Osteocyte (in vitro differentiated cells): ENCODE measurements at regions not wholly inside any gene's neighbourhood (a gene's known extent, or its start where the extent isn't known, plus 50 kb on each side); places are given as distances from the start of the nearest gene placed in this dataset.

Source experiments
- DNase-seq: peaks from one replicate; pipeline ENCODE4 v3.0.0; 2021; ENCODE audit warnings: mixed read lengths; ENCODE audit not compliant: unreplicated experiment; ENCODE audit errors: extremely low spot score
- H3K27ac Mint-ChIP-seq: one replicate; pipeline ENCODE4 v1.8.0; 2021; ENCODE audit warnings: mild to moderate bottlenecking, mixed read lengths; ENCODE audit not compliant: unreplicated experiment
- H3K27me3 Mint-ChIP-seq: one replicate; pipeline ENCODE4 v1.8.0; 2021; ENCODE audit warnings: mixed read lengths; ENCODE audit not compliant: unreplicated experiment
- H3K36me3 Mint-ChIP-seq: one replicate; pipeline ENCODE4 v1.8.0; 2021; ENCODE audit warnings: mixed read lengths; ENCODE audit not compliant: unreplicated experiment
- H3K4me1 Mint-ChIP-seq: one replicate; pipeline ENCODE4 v1.8.0; 2021; ENCODE audit warnings: mixed read lengths; ENCODE audit not compliant: unreplicated experiment
- H3K4me3 Mint-ChIP-seq: one replicate; pipeline ENCODE4 v1.8.0; 2021; ENCODE audit warnings: mild to moderate bottlenecking, moderate library complexity, mixed read lengths; ENCODE audit not compliant: unreplicated experiment
- H3K9me3 Mint-ChIP-seq: one replicate; pipeline ENCODE4 v1.8.0; 2021; ENCODE audit warnings: mixed read lengths; ENCODE audit not compliant: unreplicated experiment
- CTCF ChIP-seq: fragments of 200-600 bp; sonication (generic); IDR thresholded peaks from 2 replicates; pipeline ENCODE4 v1.5.0; 2021; ENCODE audit warnings: antibody characterized with exemption, mild to moderate bottlenecking, moderate library complexity

- Mint-ChIP-seq H3K4me1 (peaks cover 10% of the 10 kb centered on the region), H3K9me3 (no peaks in the 10 kb centered on the region), H3K27me3 (no peaks in the 10 kb centered on the region)
Observed at GRCh38 chr16:86932130-86932982, 354.0 kb downstream of the FOXL1 start.

DNA sequence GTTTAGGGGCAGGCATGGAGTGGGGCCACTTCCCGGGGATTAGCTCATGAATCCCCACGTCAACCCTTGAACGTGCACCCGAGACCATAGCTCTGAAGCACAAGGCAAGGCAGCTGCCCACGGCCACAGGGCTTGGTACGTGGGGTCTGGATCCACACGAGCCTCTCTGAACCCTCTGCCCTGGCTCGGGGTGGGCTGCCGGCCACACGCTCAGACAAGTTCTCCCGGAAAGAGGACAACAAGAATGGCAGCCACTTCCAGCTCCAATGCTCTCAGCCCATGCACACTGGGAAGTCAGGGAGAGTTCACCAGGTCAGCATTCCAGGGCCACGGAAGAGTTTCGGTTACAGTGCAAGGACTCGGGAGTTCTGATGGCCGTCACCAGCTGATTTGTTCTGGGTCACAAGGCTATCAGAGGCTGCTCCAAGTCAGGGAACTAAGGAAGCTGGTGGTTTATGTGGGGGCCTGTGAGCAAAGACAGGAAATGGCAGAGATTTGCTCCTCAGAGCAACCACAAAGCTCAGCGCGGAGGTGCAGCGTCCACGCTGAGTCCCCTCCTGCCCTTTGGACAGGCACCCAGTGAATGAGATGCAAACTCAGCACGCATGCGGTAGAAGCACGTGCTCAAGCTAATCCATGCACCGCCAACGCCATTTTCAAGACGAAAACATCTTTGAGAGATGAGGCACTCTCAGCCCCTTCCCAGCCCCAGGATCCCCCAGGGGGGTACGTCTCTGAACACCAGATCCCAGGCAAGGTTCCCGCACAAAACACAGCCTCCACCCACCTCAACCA, 356.4 kb downstream of the FOXL1 start:
- DNase-seq, result no peak
- no peak for TF ChIP-seq CTCF
- Mint-ChIP-seq H3K4me3 (no peak overlapping the region), H3K27ac (no peak overlapping the region), H3K9me3 (no peaks in the 10 kb centered on the region), H3K27me3 (no peaks in the 10 kb centered on the region), H3K4me1 (peaks cover 10% of the 10 kb centered on the region), H3K36me3 (no peaks in the 10 kb centered on the region)

More at GRCh38 chr16:86932130-86932982, 354.0 kb downstream of the FOXL1 start:
- Mint-ChIP-seq H3K36me3 (no peaks in the 10 kb centered on the region), H3K4me3 (no peak overlapping the region), H3K27ac (no peak overlapping the region)
- no peak for DNase-seq
- TF ChIP-seq CTCF, result no peak

DNA sequence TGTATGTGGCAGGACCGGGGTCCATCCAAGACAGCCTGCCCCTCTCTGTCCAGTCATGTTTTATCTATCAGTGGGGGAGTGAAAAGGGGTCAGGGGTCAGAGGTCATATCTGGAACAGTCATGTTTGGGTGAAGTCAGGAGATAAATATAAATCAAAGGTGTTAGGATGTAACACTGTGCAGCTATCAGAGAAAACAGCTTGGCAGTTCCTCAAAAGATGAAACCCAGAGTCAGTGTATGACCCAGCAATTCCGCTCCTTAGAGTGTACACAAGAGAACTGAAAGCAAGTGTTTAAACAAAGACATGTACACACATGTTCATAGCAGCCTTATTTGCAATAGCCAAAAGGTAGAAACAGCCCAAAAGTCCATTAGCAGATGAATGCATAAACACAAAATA, 361.3 kb downstream of the FOXL1 start:
- DNase-seq, result no peak
- Mint-ChIP-seq H3K9me3 (peaks cover 5% of the 10 kb centered on the region), H3K36me3 (no peaks in the 10 kb centered on the region), H3K4me3 (no peak overlapping the region), H3K27ac (no peak overlapping the region), H3K4me1 (peaks cover 35% of the 10 kb centered on the region), H3K27me3 (no peaks in the 10 kb centered on the region)
- no peak for TF ChIP-seq CTCF

DNA sequence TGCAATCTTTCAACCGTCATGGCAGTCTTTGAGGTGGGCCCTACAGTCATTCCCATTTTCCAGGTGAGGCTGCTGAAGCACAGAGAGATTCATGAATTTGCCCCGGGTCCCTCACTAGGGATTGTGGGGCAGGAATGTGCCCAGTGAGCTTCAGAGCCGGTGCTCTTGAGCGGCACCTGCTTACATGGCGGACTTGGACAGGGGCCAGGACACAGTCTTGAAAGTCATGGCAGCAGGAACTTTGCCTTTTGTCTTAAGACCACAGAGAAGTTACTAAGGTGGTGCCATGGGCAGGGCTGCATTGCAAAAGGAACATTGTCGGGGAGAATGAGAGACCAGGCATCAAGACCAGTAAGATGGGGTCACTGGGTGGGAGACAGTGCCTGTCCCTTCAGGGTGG, 363.4 kb downstream of the FOXL1 start:
- H3K27ac Mint-ChIP-seq, result peak overlapping the region; percentile 88
- H3K36me3 Mint-ChIP-seq, result no peaks in the 10 kb centered on the region

More for the DNA sequence above, 363.4 kb downstream of the FOXL1 start:
- peaks cover 53% of the 10 kb centered on the region for H3K4me1 Mint-ChIP-seq
- H3K27me3 Mint-ChIP-seq, result no peaks in the 10 kb centered on the region
- no peak overlapping the region for H3K4me3 Mint-ChIP-seq
- no peak for TF ChIP-seq CTCF
- peaks cover 5% of the 10 kb centered on the region for H3K9me3 Mint-ChIP-seq
- no peak for DNase-seq
